GM12892 (cell line): ENCODE measurements at regions not wholly inside any gene's neighbourhood (a gene's known extent, or its start where the extent isn't known, plus 50 kb on each side); places are given as distances from the start of the nearest gene placed in this dataset.

Experiments
- POLR2A ChIP-seq: IDR thresholded peaks from 2 replicates; pipeline ENCODE4 v1.6.1; 2011; ENCODE audit warnings: low read depth, low read length, control low read depth
- TAF1 ChIP-seq: IDR thresholded peaks from 2 replicates; pipeline ENCODE4 v1.6.1; 2011; ENCODE audit warnings: low read depth, mild to moderate bottlenecking, control low read depth, low read length, borderline replicate concordance

GRCh38 chr13:65112531-65112941 lies 2117.6 kb downstream of the PCDH9 start:
- no peak for TF ChIP-seq POLR2A
- no peak for TF ChIP-seq TAF1
